GM18520 (cell line): ENCODE measurements at regions not wholly inside any gene's neighbourhood (a gene's known extent, or its start where the extent isn't known, plus 50 kb on each side); places are given as distances from the start of the nearest gene placed in this dataset.
"Not testable (repeated sequence)": the region's sequence is repeated elsewhere in the genome, so short reads cannot be mapped to it uniquely, and the experiment has no call there.

ENCODE experiments used
- ATAC-seq: cut with Tn5 transposase; IDR thresholded peaks from one replicate; pipeline ENCODE4 v1.9.1; 2021; ENCODE audit not compliant: unreplicated experiment

DNA sequence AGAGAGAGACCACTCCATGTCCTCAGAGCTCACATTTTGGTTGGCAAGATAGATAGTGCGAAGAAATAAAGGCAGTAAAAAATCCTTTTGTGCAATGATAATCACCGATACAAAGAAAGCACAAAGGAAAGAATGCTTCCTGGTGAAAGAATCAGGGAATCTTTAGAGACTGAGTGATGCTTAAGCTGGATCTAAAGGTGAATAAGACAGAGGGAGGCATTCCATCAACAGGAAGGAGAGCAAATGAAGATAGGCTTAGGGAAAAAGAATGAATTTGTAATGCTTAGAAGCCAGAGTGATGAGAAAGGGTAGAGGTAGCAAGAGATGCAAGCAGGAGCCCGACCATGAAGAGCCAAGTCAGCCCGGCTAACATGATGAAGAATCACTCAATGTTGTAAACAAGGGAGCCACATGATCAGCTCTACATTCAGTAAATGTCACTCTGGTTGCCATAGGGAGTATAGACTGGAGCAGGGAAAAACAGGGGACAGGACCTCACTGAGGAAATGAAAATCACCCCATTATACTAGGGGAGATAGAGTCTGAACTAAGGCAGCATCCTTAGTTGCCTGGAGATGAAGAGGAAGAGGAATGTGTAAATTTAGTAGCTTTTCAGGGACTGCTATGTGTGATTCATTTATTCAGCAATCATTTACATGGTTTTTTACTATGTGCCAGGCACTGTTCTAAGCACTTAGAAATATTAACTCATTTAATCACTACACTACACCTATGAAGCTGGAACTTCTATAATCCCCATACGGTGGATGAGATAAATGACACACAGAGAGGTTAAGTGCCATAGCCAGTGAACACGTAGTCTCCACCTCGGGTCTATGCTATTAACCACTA, 402.6 kb upstream of the NFIA start:
- ATAC-seq: no peak

- ATAC-seq: no peak
These were observed 403.6 kb upstream of the NFIA start for GRCh38 chr1:60678802-60679201.

DNA sequence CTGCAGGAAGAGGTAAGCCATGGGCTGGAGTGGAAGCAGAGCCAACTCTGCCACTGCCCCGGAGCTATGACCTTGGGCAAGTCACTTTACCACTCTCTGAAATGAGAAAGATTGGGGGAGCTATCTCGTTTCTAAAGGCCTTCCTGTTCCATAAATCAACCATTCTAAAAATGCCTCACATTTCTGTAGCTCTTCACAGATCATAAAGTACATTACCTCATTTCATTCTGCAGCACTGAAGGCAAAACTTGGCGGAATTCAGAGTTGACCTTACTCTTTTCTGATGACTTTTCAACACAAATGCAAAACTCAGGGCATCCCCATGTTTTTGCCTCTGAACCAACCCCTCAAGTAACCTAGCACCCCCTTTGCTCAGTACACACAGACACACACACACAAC, 404.0 kb upstream of the NFIA start:
- ATAC-seq: no peak

- no peak for ATAC-seq
These were observed 409.9 kb upstream of the NFIA start for GRCh38 chr1:60672449-60672848.

- no peak for ATAC-seq
These were observed 412.1 kb upstream of the NFIA start for GRCh38 chr1:60670302-60670701.

DNA sequence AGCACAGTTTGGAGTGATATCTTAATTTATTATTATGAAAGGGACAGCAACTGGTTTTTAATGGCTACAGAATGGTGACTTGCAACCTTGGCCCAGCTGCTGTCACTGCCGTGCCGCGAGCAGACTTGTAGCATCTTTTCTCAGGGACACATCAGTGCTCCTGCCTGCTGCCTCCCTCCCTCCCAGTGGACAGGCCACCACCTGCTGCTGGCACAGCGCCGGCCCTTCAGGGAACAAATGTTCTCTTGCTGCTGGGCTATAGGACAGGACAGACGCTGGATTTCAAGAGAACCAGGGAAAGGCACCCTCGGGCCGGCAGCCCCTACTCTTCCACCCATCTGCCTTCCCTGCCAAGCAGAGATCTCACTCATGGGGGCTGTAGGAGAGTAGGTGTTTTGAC, 413.8 kb upstream of the NFIA start:
- no peak for ATAC-seq

- no peak for ATAC-seq
These were observed 417.1 kb upstream of the NFIA start for GRCh38 chr1:60665311-60665710.

GRCh38 chr1:60664086-60664625, 418.2 kb upstream of the NFIA start:
- no peak for ATAC-seq

- ATAC-seq: no peak
These were observed 419.8 kb upstream of the NFIA start for GRCh38 chr1:60662486-60663044.

- ATAC-seq: no peak
These were observed 424.4 kb upstream of the NFIA start for GRCh38 chr1:60657926-60658325.

GRCh38 chr1:60655679-60656355, 426.5 kb upstream of the NFIA start:
- no peak for ATAC-seq

DNA sequence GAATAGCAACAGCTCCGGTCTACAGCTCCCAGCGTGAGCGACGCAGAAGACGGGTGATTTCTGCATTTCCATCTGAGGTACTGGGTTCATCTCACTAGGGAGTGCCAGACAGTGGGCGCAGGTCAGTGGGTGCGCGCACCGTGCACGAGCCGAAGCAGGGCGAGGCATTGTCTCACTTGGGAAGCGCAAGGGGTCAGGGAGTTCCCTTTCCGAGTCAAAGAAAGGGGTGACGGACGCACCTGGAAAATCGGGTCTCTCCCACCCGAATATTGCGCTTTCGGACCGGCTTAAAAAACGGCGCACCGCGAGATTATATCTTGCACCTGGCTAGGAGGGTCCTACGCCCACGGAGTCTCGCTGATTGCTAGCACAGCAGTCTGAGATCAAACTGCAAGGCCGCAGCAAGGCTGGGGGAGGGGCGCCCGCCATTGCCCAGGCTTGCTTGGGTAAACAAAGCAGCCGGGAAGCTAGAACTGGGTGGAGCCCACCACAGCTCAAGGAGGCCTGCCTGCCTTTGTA, 442.3 kb upstream of the NFIA start:
- not testable (repeated sequence) for ATAC-seq

GRCh38 chr1:60639287-60639686, 443.1 kb upstream of the NFIA start:
- ATAC-seq: no peak

DNA sequence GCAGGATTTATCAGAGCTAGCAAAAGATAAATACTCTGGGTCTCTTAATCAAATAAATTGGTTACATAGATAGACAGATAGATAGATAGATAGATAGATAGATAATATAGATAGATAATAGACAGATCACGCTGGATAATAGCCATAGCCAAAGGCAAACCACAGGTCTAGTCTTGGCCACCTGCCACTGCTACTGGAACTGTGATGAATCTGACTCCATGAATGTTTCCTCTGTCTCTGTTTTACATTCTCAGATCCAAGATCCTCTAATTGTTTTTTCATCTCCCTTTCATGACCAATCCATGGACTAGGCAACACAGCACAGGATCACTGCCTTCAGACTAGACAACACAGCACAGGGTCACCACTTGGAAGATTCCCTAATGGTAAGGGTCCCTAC, 444.7 kb upstream of the NFIA start:
- ATAC-seq: no peak

DNA sequence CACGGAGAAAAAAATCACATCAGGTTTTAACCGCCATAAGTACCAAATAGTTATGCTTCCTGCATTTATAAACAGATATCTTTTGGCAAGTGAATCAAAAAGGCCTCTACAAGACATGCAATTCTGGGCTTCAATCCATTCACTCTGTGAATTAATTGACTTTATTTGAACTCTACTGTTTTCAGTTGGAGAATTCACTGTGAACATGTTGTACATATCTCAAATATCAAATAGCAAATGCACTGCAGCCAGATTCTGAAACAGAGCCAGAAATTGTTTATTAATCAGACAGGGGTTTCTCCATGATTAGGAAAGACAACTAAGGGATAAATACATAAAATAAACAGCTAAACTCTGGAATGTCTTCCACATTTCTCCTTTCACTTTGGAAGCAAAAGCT, 445.4 kb upstream of the NFIA start:
- ATAC-seq: no peak

- ATAC-seq: no peak
These were observed 448.3 kb upstream of the NFIA start for GRCh38 chr1:60634106-60634505.

GRCh38 chr1:60622486-60622885, 459.9 kb upstream of the NFIA start:
- ATAC-seq: no peak

- no peak for ATAC-seq
These were observed 461.0 kb upstream of the NFIA start for GRCh38 chr1:60621368-60621851.

DNA sequence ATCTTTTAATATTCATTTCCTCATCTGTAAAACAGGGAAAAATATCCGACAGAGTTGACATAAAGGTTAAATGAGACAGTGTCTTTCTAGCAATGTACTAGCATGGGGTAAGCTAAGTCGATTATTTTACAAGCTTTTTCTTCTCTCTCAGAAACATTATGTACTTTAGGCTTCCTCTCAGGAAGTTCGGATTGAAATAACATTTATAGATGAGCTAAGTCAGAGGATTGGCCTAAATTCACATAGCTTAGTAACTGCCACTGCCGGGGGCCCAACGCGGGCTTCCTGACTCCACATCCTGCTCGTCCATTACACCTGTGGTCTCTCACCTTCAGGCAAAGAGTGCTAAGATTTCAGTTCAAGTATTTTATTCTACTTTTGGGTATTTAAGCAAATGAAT, 462.3 kb upstream of the NFIA start:
- ATAC-seq: no peak

GRCh38 chr1:60619581-60619980, 462.8 kb upstream of the NFIA start:
- no peak for ATAC-seq

DNA sequence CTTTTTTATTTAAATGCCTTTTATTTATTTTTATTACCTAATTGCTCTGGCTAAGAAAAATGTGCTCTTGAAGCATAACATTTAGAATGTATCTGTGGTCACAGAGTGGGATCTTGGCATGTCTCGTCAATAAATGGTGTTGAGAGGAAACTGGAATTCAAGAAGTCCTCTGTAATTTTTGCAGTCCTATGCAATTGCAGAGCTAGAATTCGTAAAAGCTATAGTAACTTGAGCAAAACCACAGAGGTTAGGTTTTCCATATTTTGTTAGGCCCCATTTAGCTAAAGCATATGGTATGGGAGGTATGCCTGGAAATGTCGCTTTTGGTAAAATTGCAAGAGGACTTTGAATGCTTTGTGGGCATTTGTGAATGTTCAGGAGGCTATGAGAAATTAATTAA, 466.7 kb upstream of the NFIA start:
- ATAC-seq: no peak

GRCh38 chr1:60612790-60613189, 469.6 kb upstream of the NFIA start:
- no peak for ATAC-seq
